ENCODE measurements at regions not wholly inside any gene's neighbourhood (a gene's known extent, or its start where the extent isn't known, plus 50 kb on each side); places are given as distances from the start of the nearest gene placed in this dataset.

GRCh38 chr11:95379479-95379878 is 148.5 kb upstream of the SESN3 start:
- Mint-ChIP-seq H3K27me3 (peaks cover 11% of the 10 kb centered on the region), H3K4me3 (no peak overlapping the region), H3K9me3 (no peaks in the 10 kb centered on the region), H3K36me3 (ENCODE audit: low read depth) (no peaks in the 10 kb centered on the region), H3K4me1 (no peaks in the 10 kb centered on the region), H3K27ac (no peak overlapping the region)
- ATAC-seq (replicated peaks), result no peak

- no peak for ATAC-seq (replicated peaks)
- no peak overlapping the region for H3K4me3 Mint-ChIP-seq
- H3K27ac Mint-ChIP-seq, result no peak overlapping the region
- H3K27me3 Mint-ChIP-seq, result peaks cover 14% of the 10 kb centered on the region
- H3K36me3 Mint-ChIP-seq (ENCODE audit: low read depth), result no peaks in the 10 kb centered on the region
- no peaks in the 10 kb centered on the region for H3K4me1 Mint-ChIP-seq
- H3K9me3 Mint-ChIP-seq, result no peaks in the 10 kb centered on the region
Measured at GRCh38 chr11:95378789-95379188, 147.8 kb upstream of the SESN3 start.

- Mint-ChIP-seq H3K27ac (no peak overlapping the region), H3K4me1 (no peaks in the 10 kb centered on the region), H3K27me3 (peaks cover 15% of the 10 kb centered on the region), H3K9me3 (no peaks in the 10 kb centered on the region), H3K4me3 (no peak overlapping the region), H3K36me3 (ENCODE audit: low read depth) (no peaks in the 10 kb centered on the region)
- no peak for ATAC-seq (replicated peaks)
Measured at GRCh38 chr11:95378111-95378510, 147.1 kb upstream of the SESN3 start.

GRCh38 chr11:95375886-95376285 is 144.9 kb upstream of the SESN3 start:
- Mint-ChIP-seq H3K4me3 (no peak overlapping the region), H3K4me1 (no peaks in the 10 kb centered on the region), H3K27ac (no peak overlapping the region), H3K27me3 (peaks cover 15% of the 10 kb centered on the region), H3K36me3 (ENCODE audit: low read depth) (no peaks in the 10 kb centered on the region), H3K9me3 (no peaks in the 10 kb centered on the region)
- no peak for ATAC-seq (replicated peaks)

GRCh38 chr11:95375451-95375850 is 144.4 kb upstream of the SESN3 start:
- Mint-ChIP-seq H3K27me3 (peaks cover 15% of the 10 kb centered on the region), H3K27ac (no peak overlapping the region), H3K36me3 (ENCODE audit: low read depth) (no peaks in the 10 kb centered on the region), H3K4me3 (no peak overlapping the region), H3K4me1 (no peaks in the 10 kb centered on the region), H3K9me3 (no peaks in the 10 kb centered on the region)
- no peak for ATAC-seq (replicated peaks)

GRCh38 chr11:95374105-95374504 is 143.1 kb upstream of the SESN3 start:
- Mint-ChIP-seq H3K4me1 (no peaks in the 10 kb centered on the region), H3K4me3 (no peak overlapping the region), H3K27me3 (peaks cover 20% of the 10 kb centered on the region), H3K9me3 (no peaks in the 10 kb centered on the region), H3K27ac (no peak overlapping the region), H3K36me3 (ENCODE audit: low read depth) (no peaks in the 10 kb centered on the region)
- no peak for ATAC-seq (replicated peaks)

- H3K4me3 Mint-ChIP-seq, result no peak overlapping the region
- peaks cover 24% of the 10 kb centered on the region for H3K27me3 Mint-ChIP-seq
- H3K9me3 Mint-ChIP-seq, result no peaks in the 10 kb centered on the region
- H3K36me3 Mint-ChIP-seq (ENCODE audit: low read depth), result no peaks in the 10 kb centered on the region
- no peak overlapping the region for H3K27ac Mint-ChIP-seq
- H3K4me1 Mint-ChIP-seq, result no peaks in the 10 kb centered on the region
- ATAC-seq (replicated peaks), result no peak
Measured at GRCh38 chr11:95373241-95373640, 142.2 kb upstream of the SESN3 start.

GRCh38 chr11:95372097-95372656 is 141.2 kb upstream of the SESN3 start:
- H3K4me3 Mint-ChIP-seq, result no peak overlapping the region
- ATAC-seq (replicated peaks), result no peak

GRCh38 chr11:95371153-95371552 is 140.2 kb upstream of the SESN3 start:
- no peaks in the 10 kb centered on the region for H3K36me3 Mint-ChIP-seq (ENCODE audit: low read depth)
- no peak overlapping the region for H3K4me3 Mint-ChIP-seq
- ATAC-seq (replicated peaks), result no peak
- no peaks in the 10 kb centered on the region for H3K9me3 Mint-ChIP-seq
- H3K27ac Mint-ChIP-seq, result no peak overlapping the region
- H3K27me3 Mint-ChIP-seq, result peaks cover 17% of the 10 kb centered on the region
- H3K4me1 Mint-ChIP-seq, result no peaks in the 10 kb centered on the region

More at GRCh38 chr11:95372097-95372656, 141.2 kb upstream of the SESN3 start:
- Mint-ChIP-seq H3K36me3 (ENCODE audit: low read depth) (no peaks in the 10 kb centered on the region), H3K27me3 (peaks cover 21% of the 10 kb centered on the region), H3K27ac (no peak overlapping the region), H3K9me3 (no peaks in the 10 kb centered on the region), H3K4me1 (no peaks in the 10 kb centered on the region)

- H3K27ac Mint-ChIP-seq, result no peak overlapping the region
- peaks cover 9% of the 10 kb centered on the region for H3K27me3 Mint-ChIP-seq
- H3K4me1 Mint-ChIP-seq, result no peaks in the 10 kb centered on the region
- no peaks in the 10 kb centered on the region for H3K9me3 Mint-ChIP-seq
- no peak overlapping the region for H3K4me3 Mint-ChIP-seq
- no peaks in the 10 kb centered on the region for H3K36me3 Mint-ChIP-seq (ENCODE audit: low read depth)
- no peak for ATAC-seq (replicated peaks)
Measured at GRCh38 chr11:95367726-95368125, 136.7 kb upstream of the SESN3 start.

- no peak overlapping the region for H3K27ac Mint-ChIP-seq
Measured at GRCh38 chr11:95365348-95365747, 134.3 kb upstream of the SESN3 start.

GRCh38 chr11:95364324-95365295 is 133.6 kb upstream of the SESN3 start:
- Mint-ChIP-seq H3K4me3 (no peak overlapping the region), H3K9me3 (no peaks in the 10 kb centered on the region), H3K4me1 (no peaks in the 10 kb centered on the region), H3K27ac (no peak overlapping the region), H3K36me3 (ENCODE audit: low read depth) (no peaks in the 10 kb centered on the region), H3K27me3 (peaks cover 4% of the 10 kb centered on the region)
- ATAC-seq (replicated peaks), result no peak

More at GRCh38 chr11:95365348-95365747, 134.3 kb upstream of the SESN3 start:
- Mint-ChIP-seq H3K36me3 (ENCODE audit: low read depth) (no peaks in the 10 kb centered on the region), H3K27me3 (peaks cover 8% of the 10 kb centered on the region), H3K9me3 (no peaks in the 10 kb centered on the region), H3K4me1 (no peaks in the 10 kb centered on the region), H3K4me3 (no peak overlapping the region)
- no peak for ATAC-seq (replicated peaks)

GRCh38 chr11:95363708-95364107 is 132.7 kb upstream of the SESN3 start:
- H3K36me3 Mint-ChIP-seq (ENCODE audit: low read depth), result no peaks in the 10 kb centered on the region
- no peaks in the 10 kb centered on the region for H3K9me3 Mint-ChIP-seq
- no peak overlapping the region for H3K27ac Mint-ChIP-seq
- H3K4me1 Mint-ChIP-seq, result no peaks in the 10 kb centered on the region
- H3K4me3 Mint-ChIP-seq, result no peak overlapping the region
- no peaks in the 10 kb centered on the region for H3K27me3 Mint-ChIP-seq
- ATAC-seq (replicated peaks), result no peak

GRCh38 chr11:95363164-95363563 is 132.2 kb upstream of the SESN3 start:
- ATAC-seq (replicated peaks), result no peak
- no peaks in the 10 kb centered on the region for H3K4me1 Mint-ChIP-seq
- H3K27me3 Mint-ChIP-seq, result no peaks in the 10 kb centered on the region
- H3K9me3 Mint-ChIP-seq, result no peaks in the 10 kb centered on the region
- no peaks in the 10 kb centered on the region for H3K36me3 Mint-ChIP-seq (ENCODE audit: low read depth)
- H3K4me3 Mint-ChIP-seq, result no peak overlapping the region
- H3K27ac Mint-ChIP-seq, result peak overlapping the region; percentile 15

- no peak for ATAC-seq (replicated peaks)
- Mint-ChIP-seq H3K27me3 (no peaks in the 10 kb centered on the region), H3K4me1 (no peaks in the 10 kb centered on the region)
Measured at GRCh38 chr11:95361180-95361579, 130.2 kb upstream of the SESN3 start.

More at GRCh38 chr11:95361180-95361579, 130.2 kb upstream of the SESN3 start:
- Mint-ChIP-seq H3K4me3 (no peak overlapping the region), H3K36me3 (ENCODE audit: low read depth) (no peaks in the 10 kb centered on the region), H3K27ac (no peak overlapping the region), H3K9me3 (no peaks in the 10 kb centered on the region)
